AG08395 (cell line): ENCODE measurements at regions not wholly inside any gene's neighbourhood (a gene's known extent, or its start where the extent isn't known, plus 50 kb on each side); places are given as distances from the start of the nearest gene placed in this dataset.

Experiments used
- DNase-seq: peaks from one replicate; pipeline ENCODE4 v3.0.0; 2012; ENCODE audit warnings: mixed read lengths, low spot score

DNA sequence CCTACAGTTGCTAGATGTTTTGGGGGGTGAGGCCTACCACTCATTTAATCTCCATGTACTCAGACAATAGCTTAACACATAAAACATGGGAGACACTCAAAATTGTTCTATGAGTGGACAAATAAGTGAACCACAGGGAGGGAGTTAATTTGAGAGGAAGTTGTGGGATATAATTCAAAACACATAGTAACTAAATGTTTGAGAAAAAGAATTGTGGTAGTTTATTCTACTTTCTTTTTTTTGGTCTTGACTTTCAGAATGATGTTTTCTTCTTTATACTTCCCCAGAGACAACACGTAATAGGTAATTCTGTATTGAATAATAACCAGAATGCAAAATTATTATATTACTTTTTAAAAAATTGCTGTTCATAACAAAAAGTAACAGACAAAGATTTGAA lies 453.8 kb downstream of the RFPL4B start:
- no peak for DNase-seq

DNA sequence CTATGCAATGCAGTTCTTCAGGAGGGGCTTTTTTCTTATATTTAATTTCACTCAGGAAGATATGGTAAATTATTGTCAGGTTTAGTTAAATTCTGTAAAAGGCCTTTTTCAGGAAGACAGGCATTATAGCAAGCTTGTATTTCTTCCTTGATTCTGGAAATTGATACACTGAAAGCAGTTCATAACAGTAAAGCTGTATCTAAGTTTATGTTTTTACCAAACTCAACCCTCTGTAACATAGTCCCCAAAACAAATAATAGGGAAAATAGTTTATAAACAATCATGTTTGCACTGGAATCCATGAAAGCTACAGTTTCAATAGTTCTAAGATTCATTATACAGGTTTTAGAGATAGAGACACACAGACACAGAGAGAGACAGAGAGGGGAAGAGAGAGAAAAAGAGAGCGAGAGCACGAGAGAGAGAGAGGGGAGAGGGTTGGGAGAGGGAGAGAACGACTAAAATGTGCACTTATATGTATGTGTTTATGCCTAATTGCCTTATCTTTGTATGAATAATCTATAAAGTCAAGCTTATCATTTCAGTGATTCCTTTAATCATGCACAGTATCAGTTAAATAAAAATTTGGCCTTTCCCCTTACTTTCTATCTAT lies 454.4 kb downstream of the RFPL4B start:
- DNase-seq = no peak

DNA sequence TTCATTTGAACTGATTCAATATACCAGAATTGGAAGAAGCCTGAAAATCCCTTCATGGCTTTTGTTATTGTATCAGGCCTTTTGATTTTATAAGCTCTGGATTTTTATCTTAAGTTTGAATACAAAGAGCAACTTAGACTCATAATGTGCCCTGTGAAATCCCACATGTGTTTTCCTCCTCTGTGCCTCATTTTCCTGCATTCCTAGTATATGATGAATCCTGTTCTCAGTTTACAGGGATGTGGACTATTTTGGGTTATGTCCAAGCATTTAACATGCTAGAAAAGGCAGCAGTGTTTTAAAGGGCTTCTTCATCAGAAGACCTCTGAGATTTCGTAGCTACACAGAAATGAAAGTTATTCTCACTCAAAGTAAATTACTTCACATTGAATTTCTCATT lies 455.0 kb downstream of the RFPL4B start:
- DNase-seq = peak; percentile 73

DNA sequence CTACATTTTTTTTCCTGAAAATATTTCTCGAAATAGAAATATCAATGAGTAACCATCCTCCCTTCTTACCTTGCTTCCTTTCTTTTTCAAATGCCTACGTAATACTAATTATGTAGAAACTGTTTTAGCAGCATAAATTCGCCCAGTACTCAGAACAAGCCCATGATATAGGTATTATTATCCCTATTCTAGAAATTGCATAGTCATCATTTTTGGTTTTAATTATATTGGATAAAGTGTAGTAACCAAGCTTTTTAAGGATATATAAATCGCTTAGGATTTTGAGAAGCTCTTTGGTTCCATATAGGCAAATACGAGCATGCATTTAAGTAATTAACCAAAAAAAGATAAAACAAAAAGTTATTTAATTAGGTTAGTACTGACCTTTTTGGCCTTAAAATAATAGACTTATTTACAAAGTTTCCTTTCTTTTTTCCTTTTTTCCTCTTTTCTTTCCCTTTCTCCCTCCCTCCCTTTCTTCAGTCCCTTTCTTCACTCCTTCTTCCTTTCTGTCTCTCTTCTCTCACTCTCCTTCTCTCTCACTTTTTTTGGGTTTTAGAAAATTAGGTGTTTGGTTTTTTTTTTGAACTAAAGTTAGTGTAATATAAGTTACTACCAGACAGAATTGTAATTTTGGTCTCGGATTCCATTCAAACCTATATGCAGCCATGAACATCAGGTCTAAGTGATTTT lies 457.7 kb downstream of the RFPL4B start:
- DNase-seq = no peak

DNA sequence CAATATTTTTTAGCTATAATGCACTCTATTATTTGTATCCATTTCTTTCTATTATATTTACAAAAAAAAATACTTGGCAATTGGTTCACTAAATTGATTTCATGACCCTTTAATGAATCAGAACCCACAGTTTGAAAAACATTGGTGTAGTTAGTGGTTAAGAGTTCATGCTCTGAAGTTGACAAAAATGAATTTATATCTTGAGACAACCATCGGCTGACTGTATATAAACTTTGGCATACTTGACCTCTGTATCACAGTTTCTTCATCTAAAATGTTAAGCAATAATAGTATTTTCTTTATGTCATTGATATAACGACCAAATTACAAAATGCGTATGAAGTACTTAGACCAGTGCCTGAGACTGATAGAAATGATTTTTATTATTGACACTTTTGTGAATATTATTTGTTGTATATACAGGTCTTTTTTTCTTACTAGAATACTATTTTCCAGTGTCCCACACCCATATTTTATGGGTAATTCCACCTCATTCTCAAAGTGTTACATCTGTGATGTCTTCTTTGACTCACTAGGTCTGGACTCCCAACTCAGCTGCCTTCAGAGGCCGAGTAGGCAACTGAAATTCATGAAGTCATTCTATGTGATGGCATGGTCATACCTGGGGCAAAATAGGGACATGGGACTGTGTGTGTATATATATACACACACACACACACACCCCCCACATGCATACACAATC lies 459.2 kb downstream of the RFPL4B start:
- no peak for DNase-seq

DNA sequence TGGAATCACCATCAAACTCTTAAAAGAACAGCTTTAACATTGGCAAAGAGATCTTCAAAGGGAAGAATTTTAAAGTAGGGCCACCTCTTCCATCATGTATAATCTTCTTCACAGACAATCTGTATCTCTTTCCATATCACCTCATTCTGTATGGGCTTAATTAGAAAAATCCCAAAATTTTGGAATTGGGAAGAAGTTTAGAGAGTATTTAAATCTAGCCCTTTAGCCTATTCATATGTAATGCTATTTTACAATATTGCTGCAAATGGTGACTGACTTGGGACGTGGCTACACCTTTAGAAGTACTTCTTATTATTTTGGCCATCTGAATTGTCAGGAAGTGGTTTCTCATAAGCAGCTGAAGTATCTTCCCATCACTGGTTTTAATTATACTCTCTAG lies 474.3 kb downstream of the RFPL4B start:
- DNase-seq = no peak

DNA sequence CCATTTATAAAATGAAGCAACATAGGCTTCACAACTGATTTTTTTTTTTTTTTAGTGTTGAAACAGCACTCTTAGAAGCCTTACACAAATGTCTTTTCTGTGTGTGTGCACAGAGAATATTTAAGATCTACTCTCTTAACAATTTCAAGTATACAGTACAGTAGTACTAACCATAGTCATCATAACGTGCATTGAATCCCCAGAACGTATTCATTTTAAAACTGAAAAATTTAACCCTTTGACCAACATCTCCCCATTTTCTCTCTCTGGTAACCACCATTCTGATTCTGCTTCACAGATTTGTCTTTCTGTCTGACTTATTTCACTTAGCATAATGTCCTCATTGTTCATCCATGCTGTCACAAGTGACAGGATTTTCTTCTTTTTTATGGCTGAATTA lies 475.6 kb downstream of the RFPL4B start:
- DNase-seq = no peak

DNA sequence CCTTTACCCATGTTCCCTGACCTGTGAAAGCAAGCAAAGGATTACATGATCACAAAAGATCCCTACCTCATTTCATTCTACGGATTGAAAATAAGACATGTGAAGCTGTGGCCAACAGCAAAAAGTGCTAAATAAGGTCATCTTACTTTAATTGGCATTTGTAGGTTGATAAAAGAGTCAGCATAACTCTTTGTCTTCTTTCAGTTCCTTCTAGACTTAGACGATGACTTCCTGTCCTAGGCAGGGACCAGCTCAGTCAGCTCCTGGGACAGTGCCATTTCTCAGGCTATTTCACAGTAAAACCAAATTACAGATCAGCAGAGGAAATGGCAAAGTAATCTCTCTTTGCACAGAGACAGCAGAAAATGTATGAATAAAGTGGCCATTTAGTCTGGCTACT lies 480.7 kb downstream of the RFPL4B start:
- peak; percentile 31 for DNase-seq

DNA sequence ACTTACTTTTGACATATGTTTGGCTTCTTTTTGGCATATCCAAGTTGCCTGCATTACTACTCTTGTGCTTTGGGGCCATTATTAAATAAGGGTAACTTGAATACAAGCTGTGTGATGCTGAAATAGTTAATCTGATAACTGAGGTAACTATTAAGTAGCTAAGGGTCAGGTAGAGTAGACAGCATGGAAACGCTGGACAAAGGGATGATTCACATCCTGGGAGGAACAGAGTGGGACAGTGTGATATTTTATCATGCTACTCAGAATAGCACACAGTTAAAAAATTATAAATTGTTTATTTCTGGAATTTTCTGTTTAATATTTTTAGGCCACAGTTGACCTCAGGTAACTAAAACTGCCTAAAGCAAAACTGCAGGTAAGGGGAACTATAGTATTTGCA lies 483.9 kb downstream of the RFPL4B start:
- DNase-seq = no peak

DNA sequence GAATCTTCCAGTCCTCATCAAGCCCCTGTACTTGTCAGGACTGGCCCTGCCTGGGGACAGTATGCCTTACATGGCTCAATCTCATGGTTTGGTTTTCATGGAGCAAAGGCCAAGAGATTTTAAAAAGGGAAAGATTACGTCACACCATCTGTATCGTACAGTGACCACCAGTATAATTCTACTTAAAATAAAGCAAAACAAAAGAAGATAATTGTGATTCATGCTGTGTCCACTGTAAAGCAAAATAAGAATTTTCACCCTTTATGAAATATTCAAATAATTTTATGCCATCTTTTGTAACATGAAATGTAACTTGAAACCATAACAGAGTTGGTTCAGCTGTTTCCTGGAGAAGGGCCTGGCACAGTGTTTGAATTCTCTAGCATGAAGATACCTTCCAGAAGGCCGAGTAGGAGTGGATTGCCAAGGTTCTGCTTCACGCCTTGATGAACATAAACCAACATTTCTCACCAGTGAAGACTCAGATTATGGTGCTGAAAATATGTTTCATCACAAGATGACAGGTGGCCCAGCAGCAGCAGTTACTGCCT lies 486.5 kb downstream of the RFPL4B start:
- no peak for DNase-seq

DNA sequence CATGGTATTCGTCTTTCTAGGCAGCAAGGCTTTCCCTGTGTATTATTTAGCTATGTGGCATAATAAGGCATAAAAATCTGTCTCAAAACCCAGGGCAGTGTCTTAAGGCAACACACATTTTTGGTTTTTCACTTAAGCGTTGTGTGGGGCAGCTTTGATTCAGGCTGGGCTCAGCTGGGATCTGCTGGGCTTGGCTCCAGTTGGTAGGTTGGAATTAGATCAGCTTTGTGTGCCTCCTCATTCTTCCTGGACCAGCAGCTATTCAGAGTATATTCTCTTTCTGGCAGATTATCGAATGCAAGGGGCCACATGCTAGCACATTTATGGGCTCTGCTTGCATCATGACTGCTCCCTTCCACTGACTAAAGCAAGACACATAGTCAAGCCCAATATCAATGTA lies 487.9 kb downstream of the RFPL4B start:
- DNase-seq = no peak

DNA sequence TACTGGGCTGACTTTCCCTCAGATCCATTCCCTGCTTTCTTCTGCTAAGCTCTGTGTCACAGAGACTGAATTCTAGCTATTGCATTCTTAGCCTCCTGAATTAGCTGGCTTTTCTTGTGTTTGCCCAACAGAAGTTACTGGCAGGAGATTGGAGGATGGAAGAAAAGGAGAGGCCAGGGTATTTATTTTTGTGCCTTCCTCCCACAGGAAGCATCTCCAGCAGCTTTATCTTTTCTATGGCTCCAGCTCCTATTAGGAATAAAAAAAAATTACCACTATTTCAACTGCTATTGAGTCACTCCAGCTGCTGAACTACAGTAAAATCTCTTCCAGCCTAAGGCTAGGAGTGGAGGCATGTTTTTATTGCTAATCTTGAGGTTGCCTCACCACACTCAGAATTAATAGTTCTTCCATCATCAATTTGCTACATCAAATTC lies 492.4 kb downstream of the RFPL4B start:
- peak; percentile 49 for DNase-seq

DNA sequence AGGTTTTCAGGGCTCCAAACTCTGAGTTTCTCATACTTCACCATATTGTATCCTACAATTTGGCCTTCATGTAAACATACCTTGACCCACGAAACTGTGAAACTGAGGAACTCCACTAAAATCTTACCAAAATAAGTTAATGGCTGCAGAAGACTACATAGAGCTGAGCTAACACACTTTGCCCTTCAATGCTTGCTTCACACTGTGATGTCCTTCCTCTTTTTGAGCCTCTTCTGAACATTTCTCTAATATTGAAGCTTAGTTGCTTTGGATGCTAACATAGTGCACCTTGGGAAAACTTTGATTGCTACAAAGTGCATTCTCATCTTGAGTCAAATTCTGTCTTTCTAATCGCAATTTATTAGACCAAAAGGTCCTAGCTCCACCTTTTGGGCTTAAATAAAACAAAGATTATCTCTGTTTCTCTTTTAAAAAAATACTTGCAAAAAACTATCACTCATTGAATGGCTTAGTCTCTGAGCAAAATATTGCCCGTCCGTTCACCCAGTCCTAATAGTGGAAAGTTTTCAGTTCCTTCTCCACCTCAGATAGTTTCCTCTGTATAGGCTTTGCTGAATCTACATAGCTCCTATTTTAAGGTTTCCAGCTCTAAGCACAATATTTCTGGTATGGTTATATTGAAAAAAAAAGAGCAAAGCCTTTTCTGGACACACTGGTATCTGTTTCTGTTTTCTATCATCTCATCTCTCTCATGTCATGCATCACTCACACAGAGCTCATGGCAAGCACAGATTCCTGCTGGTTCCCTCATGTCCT lies 494.6 kb downstream of the RFPL4B start:
- DNase-seq = no peak

DNA sequence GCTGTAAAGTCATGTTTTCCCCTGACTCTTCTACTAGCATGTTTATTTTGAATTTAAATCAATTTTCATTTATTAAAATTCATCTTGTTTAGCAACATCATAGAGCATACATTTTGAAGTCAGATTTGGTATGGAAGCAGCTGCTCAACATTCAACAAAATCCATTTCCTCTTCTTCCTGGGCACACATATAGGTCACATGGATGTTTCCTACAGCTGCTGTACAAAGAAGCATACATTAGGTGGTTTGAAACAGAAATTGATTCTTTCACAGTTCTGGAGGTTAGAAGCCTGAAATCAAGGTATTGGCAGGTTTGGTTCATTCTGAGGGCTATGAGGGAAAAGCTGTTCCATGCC lies 495.2 kb downstream of the RFPL4B start:
- DNase-seq = no peak

DNA sequence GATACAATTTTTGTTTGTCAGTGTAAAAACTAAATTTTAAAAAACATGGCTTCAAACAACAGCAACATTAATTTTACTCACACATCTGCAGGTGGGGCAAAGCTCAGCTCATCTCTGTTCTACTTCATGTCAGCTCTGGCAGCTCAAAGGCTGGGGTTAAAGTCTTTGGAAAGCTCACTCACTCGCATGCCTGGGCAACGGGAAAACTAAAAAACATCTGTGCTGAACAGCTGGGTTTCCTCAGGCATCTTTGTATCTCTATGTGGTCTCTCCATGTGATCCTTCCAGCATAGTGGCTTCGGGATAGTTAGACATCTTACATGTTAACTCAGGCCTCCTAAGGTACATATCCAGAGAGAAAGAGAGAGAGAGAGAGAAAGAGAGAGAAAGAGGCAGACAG lies 499.6 kb downstream of the RFPL4B start:
- no peak for DNase-seq

DNA sequence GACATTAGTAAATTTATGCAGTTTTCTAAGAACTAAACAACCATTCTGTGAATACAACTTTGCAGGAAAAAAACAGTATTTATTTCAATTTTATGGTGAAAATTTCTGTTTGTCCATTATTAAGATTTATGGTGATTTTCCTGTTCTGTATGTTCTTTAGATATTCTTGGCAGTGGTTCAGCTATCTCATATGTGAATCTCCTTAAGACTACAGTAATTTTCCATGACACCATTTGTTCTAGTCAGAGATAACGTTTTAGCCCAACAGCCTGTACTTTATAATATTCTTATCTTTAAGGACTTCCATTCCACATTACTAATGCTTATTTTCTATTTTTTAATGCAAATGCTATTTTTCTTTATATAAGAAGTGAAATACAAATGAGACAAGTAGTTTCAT lies 504.0 kb downstream of the RFPL4B start:
- no peak for DNase-seq

DNA sequence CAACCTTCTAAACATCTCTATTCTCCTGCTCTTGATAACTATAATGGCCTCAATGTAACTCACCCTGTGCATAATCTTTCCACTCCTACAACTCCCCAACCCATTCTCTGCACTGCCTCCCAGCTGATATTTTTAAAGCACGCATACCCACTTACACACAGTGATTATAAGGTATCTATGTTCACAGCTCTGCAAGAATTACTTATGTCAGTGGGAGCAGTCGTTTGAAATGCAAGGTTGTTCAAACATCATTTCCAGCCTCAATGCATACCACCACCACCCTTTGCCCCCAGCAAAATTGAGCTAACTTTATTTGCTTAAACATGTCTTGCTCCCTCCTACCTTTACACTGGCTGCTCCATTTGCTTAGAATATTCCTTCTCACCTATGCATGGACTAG lies 506.0 kb downstream of the RFPL4B start:
- DNase-seq = no peak

DNA sequence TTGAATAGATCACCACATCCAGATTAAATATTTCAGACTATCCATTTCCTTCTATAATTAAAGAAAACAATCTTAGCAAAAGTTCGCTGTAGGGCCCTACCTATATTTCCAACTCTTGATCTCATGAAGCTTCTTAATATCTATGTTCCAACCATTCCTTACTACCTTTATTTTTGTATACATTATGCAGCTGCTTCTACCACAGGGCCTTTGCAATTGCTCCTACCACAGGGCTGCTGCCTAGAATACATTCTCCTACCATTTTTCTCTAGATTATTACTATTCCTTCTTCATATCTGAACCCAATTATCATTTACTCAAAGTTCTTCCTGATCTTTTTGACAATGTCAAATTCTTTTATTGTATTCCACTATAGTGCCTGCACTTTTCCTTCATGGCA lies 516.6 kb downstream of the RFPL4B start:
- no peak for DNase-seq

DNA sequence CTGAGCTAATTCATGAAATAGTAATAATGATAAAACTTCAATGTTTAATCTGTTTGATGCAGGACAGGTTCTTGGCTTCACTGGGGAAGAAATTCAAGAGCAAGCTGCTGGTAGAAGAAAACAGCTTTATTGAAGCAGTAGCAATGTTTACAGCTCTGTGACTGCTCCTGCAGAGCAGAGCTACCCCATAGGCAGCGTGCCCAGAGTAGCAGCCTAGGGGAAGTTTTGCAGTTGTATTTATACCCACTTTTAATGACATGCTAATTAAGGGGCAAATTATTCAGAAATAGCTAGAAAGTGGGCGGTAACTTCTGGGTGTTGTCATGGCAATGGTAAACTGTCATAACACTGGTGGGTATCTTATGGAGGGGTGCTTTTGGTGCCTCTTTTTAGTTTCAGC lies 518.0 kb downstream of the RFPL4B start:
- DNase-seq = no peak

DNA sequence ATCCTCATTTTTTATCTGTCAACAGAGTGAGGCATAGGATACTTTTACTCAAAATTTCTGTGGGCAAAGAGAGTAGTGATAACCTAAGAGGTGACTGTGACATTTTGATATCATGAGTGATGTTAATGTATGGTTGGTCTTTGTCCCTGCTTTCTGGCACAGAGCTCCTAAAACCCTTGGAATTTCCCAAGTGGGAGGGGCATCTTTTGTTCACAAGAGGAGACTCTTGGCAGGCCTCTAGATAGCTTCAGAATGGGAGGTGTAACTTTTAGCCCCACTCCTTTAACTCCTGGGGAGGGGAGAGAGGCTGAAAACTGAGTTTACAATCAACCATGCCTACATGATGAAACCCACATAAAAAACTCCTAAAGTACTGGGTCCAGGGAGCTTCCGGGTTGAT lies 527.8 kb downstream of the RFPL4B start:
- no peak for DNase-seq

DNA sequence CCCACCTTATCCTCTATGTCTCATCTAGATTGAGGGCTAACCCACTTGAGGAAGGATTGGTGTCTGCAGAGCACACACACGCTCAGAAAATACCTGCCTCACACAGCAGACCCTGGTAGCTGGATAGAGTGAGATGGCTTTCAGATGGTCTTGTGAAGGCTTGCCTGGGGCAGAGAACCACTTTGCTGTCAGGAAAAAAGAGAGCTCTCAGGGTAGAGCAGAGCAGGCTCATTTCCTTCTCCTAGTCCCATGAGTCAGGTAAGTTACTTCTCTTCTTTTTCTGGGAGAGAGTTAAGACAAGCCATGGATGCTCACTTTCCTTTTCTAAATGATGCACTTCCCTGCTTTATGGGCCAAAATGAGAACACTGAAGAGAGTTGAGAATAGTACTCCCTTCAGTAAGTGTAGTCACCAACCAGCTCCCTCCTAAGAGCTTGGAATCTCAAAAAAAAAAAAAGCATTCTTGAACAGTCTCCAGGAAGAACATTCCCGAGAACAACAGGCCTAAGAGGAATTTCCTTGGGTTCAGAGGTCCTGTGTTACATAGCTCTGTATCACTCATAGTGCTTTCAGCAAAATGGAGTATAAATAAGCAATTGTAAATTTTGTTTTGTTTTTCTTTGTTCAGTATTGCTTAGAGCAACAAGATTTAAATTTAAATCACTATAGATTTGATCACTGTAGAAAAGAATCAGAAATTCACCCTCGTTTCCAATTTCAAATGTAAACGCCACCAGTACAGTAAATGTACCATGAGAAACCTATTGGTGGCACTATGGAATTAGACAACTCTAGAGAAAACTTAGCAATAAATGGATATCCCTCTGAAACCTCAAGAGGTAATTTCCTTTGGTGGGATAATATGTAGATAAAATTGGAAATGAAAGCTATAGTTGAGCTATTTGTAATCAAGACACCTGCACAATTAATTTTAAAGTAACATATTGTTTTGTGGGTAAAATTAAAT lies 530.3 kb downstream of the RFPL4B start:
- DNase-seq = peak; percentile 88
